GM23248 (cell line): ENCODE measurements at regions not wholly inside any gene's neighbourhood (a gene's known extent, or its start where the extent isn't known, plus 50 kb on each side); places are given as distances from the start of the nearest gene placed in this dataset.

Source experiments
- EZH2 ChIP-seq: fragments of 200-600 bp; sonication (generic); IDR thresholded peaks from 2 replicates; pipeline ENCODE4 v1.6.1; 2018; ENCODE audit warnings: antibody characterized with exemption, mild to moderate bottlenecking; ENCODE audit not compliant: insufficient read depth, poor library complexity, severe bottlenecking
- EZH2phosphoT487 ChIP-seq: fragments of 200-600 bp; sonication (generic); IDR thresholded peaks from 2 replicates; pipeline ENCODE4 v1.6.1; 2018; ENCODE audit warnings: antibody characterized with exemption, moderate library complexity, mild to moderate bottlenecking, low read depth; ENCODE audit not compliant: insufficient read depth

DNA sequence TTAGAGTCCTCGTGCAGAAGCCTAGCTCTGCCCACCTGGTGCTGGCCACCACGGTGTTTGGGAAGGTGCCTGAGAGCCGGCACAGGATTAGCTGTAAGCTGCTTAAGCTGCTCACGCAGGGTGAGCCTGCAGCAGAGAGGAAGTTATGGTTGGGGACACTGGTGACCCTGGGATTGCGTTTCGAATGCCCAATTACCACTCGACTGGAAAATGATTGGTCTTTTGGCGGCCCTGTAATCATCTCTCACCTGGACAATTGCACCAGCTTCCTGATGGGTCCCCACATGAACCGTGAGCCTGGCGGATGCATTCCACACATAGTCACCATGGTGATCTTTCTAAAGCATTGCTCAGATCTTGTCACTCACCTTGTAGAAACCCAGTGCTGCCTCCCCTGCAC is 442.3 kb upstream of the ZMIZ1 start:
- no peak for TF ChIP-seq EZH2
- no peak for TF ChIP-seq EZH2phosphoT487
